ENCODE measurements at regions not wholly inside any gene's neighbourhood (a gene's known extent, or its start where the extent isn't known, plus 50 kb on each side); places are given as distances from the start of the nearest gene placed in this dataset.

DNA sequence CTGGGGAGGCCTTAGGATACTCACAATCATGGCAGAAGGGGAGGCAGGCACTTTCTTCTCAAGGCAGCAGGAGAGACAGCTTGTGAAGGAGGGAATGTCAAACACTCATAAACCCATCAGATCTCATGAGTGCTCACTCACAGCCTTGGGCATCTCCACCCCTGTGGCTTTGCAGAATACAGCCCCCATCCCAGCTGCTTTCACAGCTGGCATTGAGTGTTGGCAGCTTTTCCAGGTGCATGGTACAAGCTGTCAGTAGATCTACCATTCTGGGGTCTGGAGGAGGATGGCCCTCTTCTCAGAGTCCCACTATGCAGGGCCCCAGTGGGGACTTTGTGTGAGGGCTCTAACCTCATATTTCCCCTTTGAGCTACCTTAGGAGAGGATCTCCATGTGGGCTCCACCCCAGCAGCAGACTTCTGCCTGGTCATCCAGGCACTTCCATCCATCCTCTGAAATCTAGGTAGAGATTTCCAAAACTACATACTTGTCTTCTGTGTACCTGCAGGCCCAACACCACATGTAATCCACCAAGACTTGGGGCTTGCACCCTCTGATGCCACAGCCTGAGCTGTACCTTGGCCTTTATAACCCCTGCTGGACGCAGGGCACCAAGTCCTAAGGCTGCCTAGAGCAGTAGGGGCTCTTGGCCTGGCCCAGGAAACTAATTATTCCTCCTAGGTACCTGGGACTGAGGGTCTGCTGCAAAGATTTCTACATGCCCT is 404.2 kb upstream of the EPHA6 start:
- TF ChIP-seq, protein P1, sequence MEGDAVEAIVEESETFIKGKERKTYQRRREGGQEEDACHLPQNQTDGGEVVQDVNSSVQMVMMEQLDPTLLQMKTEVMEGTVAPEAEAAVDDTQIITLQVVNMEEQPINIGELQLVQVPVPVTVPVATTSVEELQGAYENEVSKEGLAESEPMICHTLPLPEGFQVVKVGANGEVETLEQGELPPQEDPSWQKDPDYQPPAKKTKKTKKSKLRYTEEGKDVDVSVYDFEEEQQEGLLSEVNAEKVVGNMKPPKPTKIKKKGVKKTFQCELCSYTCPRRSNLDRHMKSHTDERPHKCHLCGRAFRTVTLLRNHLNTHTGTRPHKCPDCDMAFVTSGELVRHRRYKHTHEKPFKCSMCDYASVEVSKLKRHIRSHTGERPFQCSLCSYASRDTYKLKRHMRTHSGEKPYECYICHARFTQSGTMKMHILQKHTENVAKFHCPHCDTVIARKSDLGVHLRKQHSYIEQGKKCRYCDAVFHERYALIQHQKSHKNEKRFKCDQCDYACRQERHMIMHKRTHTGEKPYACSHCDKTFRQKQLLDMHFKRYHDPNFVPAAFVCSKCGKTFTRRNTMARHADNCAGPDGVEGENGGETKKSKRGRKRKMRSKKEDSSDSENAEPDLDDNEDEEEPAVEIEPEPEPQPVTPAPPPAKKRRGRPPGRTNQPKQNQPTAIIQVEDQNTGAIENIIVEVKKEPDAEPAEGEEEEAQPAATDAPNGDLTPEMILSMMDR (IDR thresholded peaks at IDR 0.05) = no peak
- TF ChIP-seq POLR2A (IDR thresholded peaks at IDR 0.05) = no peak
